Stimulated activated naive CD8-positive, alpha-beta T cell treated with anti-CD3 and anti-CD28 coated beads, Interleukin-15, Interleukin-2, amounts not matched to agents 100 ng/mL and 50 ng/mL, for 24 hours (primary cell): ENCODE measurements at regions not wholly inside any gene's neighbourhood (a gene's known extent, or its start where the extent isn't known, plus 50 kb on each side); places are given as distances from the start of the nearest gene placed in this dataset.

ENCODE experiments used
- H3K27ac Mint-ChIP-seq: one replicate; pipeline ENCODE4 v1.8.0; 2021; ENCODE audit warnings: mild to moderate bottlenecking, mixed read lengths
- H3K27me3 Mint-ChIP-seq: one replicate; pipeline ENCODE4 v1.8.0; 2021; ENCODE audit warnings: mixed read lengths
- H3K36me3 Mint-ChIP-seq: one replicate; pipeline ENCODE4 v1.8.0; 2021; ENCODE audit warnings: low read depth, mixed read lengths
- H3K4me1 Mint-ChIP-seq: one replicate; pipeline ENCODE4 v1.8.0; 2021; ENCODE audit warnings: low read depth, mixed read lengths
- H3K4me3 Mint-ChIP-seq: one replicate; pipeline ENCODE4 v1.8.0; 2021; ENCODE audit warnings: mild to moderate bottlenecking, mixed read lengths
- H3K9me3 Mint-ChIP-seq: one replicate; pipeline ENCODE4 v1.8.0; 2021; ENCODE audit warnings: mixed read lengths

DNA sequence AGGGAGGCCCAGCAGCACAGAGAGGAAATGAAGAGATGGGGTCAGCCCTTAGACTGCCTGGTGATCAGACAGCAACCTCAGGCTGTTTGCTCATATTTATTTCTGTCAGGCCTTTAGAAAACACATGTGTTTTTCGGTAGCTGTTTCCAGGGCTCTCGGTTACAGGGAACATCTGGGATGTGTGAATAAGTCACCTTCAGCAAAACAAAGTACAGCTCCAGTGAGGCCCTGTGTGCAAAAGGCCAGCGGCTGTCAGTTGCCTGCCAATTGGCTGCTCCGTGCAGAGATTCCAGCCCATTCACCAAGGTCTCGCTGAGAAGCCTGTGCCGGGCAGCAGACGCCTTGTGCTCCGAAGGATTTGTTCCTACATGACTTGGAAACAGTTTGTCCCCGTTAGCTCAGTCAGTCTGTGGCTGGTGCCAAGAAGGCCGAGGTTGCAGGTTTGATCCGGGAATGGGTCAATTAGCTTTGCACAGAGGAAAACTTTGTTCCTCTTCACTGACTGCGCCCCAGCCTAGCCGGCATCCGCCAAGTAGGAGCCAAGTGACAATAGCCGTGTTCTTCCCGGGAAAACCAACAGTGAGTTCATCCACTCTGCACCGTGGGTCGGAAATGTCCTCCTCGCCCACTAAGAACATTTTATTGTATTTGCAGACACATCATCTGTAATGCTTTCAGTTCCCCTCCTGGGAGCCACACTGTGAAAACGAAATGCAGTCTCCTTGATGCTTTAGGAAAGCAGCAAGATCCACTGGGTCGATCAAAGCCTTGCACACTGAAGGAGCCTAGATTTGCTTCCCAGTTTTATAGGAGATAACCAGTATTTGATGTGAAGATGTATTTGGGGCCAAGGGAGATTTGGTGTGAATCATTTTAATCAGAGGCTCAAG lies 315.4 kb upstream of the CDYL start:
- H3K4me1 Mint-ChIP-seq, result no peaks in the 10 kb centered on the region
- no peaks in the 10 kb centered on the region for H3K27me3 Mint-ChIP-seq
- no peak overlapping the region for H3K4me3 Mint-ChIP-seq
- H3K27ac Mint-ChIP-seq, result no peak overlapping the region
- H3K36me3 Mint-ChIP-seq, result no peaks in the 10 kb centered on the region
- no peaks in the 10 kb centered on the region for H3K9me3 Mint-ChIP-seq

DNA sequence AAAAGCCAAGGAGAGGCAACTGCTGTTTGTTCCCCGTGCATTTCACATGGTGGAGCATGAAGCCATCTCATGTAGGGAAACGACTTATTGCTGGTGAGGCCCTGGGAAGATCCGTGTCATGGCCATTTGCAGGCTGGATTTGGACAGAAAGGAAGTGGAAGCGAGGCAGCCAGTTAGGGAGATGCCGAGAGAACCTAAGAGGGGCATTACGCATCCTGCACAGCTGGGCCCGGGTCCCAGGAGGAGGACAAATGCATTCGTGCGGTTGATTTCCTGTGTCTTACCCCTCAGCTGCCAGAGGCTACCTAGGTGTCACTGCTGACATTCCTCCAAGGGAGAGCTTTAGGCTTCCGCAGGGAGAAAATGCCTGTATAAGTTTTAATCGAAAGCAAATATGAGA lies 316.2 kb upstream of the CDYL start:
- H3K4me3 Mint-ChIP-seq, result no peak overlapping the region
- no peaks in the 10 kb centered on the region for H3K9me3 Mint-ChIP-seq
- no peak overlapping the region for H3K27ac Mint-ChIP-seq
- no peaks in the 10 kb centered on the region for H3K4me1 Mint-ChIP-seq
- no peaks in the 10 kb centered on the region for H3K36me3 Mint-ChIP-seq
- H3K27me3 Mint-ChIP-seq, result no peaks in the 10 kb centered on the region

DNA sequence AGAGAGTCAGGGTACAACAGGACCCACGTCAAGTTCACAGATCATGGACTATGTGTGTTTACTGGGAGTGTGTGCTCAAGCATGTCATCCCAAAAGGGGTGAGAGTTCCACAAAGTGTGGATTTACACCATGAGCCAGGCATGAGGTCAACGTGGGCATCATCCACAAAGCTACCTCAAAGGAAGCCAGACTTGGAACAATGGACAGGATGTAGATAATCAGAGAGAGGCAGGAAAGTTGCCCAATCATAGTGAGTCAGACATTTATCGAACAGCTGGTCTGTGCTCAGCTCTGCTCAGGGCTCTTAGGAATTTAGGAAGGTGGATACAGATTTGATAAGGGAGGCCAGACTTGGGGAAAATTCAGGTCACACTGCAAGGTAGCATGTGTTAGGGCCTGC lies 317.2 kb upstream of the CDYL start:
- H3K36me3 Mint-ChIP-seq, result no peaks in the 10 kb centered on the region
- H3K27me3 Mint-ChIP-seq, result peaks cover 4% of the 10 kb centered on the region
- no peak overlapping the region for H3K27ac Mint-ChIP-seq
- no peak overlapping the region for H3K4me3 Mint-ChIP-seq
- no peaks in the 10 kb centered on the region for H3K4me1 Mint-ChIP-seq
- no peaks in the 10 kb centered on the region for H3K9me3 Mint-ChIP-seq

DNA sequence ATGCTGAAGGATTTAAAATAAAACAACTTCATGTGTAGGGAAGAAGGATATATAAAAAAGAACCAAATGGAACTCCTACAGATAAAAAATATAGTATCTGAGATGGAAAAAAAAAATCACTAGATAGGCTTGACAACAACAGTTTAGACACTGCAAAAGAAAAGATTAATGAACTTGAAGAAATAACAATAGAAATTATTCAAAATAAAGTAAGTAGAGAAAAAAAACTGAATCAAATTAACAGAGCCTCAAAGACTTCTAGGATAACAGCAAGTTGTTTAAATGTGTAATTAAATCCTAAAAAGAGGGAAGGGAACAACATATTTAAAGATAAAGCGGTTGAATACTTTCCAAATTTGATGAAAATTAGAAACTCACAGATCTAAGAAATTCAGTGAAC lies 316.3 kb upstream of the ECI2 start:
- no peak overlapping the region for H3K4me3 Mint-ChIP-seq
- H3K4me1 Mint-ChIP-seq, result no peaks in the 10 kb centered on the region
- peaks cover 27% of the 10 kb centered on the region for H3K27me3 Mint-ChIP-seq
- no peak overlapping the region for H3K27ac Mint-ChIP-seq
- peaks cover 15% of the 10 kb centered on the region for H3K9me3 Mint-ChIP-seq
- H3K36me3 Mint-ChIP-seq, result no peaks in the 10 kb centered on the region

DNA sequence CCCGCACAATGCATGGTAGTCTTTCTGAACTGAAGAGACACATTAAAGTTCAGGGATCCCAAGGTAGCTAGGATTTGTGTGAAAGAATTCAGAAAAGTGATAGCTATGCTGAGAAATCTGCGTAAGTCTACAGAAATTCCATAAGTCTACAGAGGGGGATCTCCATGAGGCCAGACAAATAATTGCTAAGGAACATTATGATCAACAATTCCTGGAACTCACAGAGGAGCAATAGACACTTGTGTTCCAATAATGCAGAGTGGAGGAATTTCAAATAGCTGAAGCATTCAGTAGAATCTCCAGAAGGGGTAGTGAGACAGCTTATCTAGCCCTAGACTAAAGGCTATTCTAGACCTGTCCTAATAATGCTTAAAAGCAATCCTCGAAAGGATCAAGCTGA lies 315.7 kb upstream of the ECI2 start:
- Mint-ChIP-seq H3K36me3 (no peaks in the 10 kb centered on the region), H3K4me3 (no peak overlapping the region), H3K27ac (no peak overlapping the region), H3K4me1 (no peaks in the 10 kb centered on the region), H3K27me3 (peaks cover 27% of the 10 kb centered on the region), H3K9me3 (peaks cover 15% of the 10 kb centered on the region)

DNA sequence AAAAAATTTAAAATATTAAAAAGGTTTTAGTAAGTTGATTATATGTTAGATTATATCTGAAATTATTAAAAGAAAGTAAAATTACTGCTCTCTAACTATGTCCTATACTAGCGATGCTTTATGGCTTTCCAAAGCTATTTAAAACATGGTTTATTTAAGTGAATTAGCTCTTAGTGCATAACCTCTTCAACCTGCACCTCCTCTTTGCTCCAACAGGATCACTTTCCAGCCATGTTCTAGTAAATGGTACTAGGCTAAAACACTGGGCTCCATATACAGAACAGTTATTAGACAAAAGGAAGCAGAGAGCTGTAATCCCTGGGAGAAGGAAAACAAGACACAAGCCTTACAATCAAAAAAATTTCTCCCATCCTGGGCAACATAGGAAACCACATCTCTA lies 314.9 kb upstream of the ECI2 start:
- Mint-ChIP-seq H3K27me3 (peaks cover 30% of the 10 kb centered on the region), H3K4me3 (no peak overlapping the region), H3K4me1 (no peaks in the 10 kb centered on the region), H3K9me3 (peaks cover 15% of the 10 kb centered on the region), H3K36me3 (no peaks in the 10 kb centered on the region), H3K27ac (no peak overlapping the region)

DNA sequence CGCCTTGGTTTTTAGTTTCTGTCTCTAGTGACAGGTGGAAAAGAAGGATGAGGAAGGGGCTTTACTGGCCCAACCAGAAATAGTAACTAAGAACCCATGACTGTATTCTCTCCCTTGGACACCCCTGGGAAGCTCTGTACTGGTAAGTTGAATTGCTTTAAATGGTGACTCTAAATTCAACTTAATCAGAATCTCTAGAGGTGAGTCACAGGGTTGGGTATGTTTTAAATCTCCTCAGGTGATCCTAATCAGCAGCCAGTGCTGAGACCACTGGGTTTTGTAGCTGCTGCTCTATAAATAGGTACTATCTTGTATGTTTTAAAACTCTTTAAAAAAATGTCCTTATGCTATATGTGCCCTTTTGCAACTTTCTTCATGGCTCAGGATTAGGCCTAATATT lies 314.0 kb upstream of the ECI2 start:
- no peak overlapping the region for H3K27ac Mint-ChIP-seq
- H3K4me3 Mint-ChIP-seq, result no peak overlapping the region
- peaks cover 28% of the 10 kb centered on the region for H3K27me3 Mint-ChIP-seq
- no peaks in the 10 kb centered on the region for H3K4me1 Mint-ChIP-seq
- peaks cover 15% of the 10 kb centered on the region for H3K9me3 Mint-ChIP-seq
- H3K36me3 Mint-ChIP-seq, result no peaks in the 10 kb centered on the region

DNA sequence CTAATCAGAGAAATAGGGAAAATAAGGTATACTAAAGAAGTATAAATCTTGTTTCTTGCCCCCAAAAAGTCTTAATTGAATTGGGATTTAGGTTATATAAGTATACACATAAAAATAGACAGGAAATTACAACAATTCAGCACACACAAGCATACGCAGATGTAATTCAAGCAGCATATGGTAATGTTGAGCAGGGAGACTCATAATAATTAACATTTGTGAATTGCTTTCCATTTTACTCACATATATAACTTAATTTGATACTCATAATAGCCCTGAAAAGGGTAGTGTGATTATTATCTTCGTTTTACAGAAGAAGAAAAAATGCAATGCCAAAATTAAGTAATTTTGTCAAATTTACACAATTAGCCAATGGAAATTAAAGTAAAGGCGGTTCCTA lies 313.5 kb upstream of the ECI2 start:
- Mint-ChIP-seq H3K9me3 (peaks cover 15% of the 10 kb centered on the region), H3K27me3 (peaks cover 28% of the 10 kb centered on the region), H3K4me3 (no peak overlapping the region), H3K27ac (no peak overlapping the region), H3K36me3 (no peaks in the 10 kb centered on the region), H3K4me1 (no peaks in the 10 kb centered on the region)

DNA sequence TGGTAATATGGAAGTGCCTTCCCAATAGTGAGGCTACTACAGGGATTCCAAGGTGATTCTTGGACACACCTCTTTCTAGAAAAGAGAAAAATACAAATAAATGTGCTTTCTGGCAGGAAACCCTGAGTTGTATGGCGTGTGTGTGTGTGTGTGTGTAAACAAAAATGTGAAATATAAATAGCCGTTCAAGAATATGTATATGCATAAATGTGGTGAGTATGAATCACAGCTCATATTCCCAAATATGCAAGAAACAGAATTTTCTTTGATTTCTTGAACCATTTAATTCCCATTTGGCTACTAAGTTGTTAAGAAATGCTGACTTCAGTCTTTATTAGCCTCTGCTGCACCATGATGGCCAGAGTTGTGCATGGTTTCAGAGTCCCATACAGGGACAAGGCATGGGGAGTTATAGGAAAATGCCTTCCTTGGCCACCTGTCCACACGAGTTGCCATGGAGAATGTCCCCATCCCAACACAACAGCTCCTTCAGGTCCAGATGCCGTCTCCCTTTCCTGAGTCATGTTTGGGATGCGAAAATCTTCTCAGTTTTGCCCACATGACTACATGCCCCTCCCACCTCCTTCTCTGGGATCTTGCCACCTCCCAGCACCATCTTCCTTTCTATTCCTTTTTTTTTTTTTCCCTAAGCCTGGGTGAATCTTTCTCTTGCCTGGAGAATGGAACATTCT lies 312.4 kb upstream of the ECI2 start:
- H3K36me3 Mint-ChIP-seq, result no peaks in the 10 kb centered on the region
- no peaks in the 10 kb centered on the region for H3K4me1 Mint-ChIP-seq
- no peak overlapping the region for H3K4me3 Mint-ChIP-seq
- no peak overlapping the region for H3K27ac Mint-ChIP-seq
- peaks cover 15% of the 10 kb centered on the region for H3K9me3 Mint-ChIP-seq
- H3K27me3 Mint-ChIP-seq, result peaks cover 28% of the 10 kb centered on the region

DNA sequence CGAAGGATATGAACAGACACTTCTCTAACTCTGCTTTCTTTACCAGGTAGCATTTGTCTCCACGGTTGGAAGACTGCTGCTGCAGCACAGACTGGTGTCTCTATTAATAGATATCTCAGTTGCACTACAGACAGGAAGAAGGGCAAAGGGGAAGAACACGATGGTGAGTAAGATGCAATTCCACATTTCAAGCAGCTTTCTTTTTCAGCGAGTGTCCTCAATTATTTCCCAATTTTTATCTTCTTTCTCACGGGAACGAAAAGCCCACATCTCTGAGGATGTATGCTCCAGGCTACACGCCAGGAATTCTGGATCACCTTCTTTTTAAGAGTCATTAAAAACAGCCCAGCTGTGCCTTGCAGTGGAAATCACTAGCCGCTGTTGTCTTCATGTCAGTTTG lies 311.6 kb upstream of the ECI2 start:
- H3K4me1 Mint-ChIP-seq, result no peaks in the 10 kb centered on the region
- H3K27me3 Mint-ChIP-seq, result peaks cover 28% of the 10 kb centered on the region
- H3K36me3 Mint-ChIP-seq, result no peaks in the 10 kb centered on the region
- H3K9me3 Mint-ChIP-seq, result peaks cover 13% of the 10 kb centered on the region
- H3K4me3 Mint-ChIP-seq, result no peak overlapping the region
- H3K27ac Mint-ChIP-seq, result no peak overlapping the region

DNA sequence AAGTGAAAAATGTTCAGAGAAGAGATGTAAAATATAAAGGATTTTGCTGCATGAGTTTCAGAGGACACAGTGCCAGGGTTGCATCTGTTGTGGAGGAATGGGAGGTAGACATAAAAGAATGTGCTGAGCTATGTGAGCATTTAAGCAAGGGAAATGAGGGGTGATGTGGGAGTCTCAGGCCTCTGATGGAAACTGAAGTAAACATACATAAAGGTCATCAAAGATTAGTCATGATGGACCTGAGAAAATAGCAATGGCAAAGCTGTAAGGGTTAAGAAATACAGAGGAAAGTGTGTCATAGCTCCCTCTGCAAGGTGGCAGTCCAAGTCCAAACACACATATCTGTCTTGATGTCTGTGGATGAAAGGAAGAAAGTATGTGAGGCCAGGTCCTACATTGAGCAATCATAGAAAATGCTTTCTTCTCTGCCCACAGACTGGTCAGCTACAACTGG lies 306.6 kb upstream of the ECI2 start:
- H3K27ac Mint-ChIP-seq, result no peak overlapping the region
- peaks cover 9% of the 10 kb centered on the region for H3K27me3 Mint-ChIP-seq
- H3K36me3 Mint-ChIP-seq, result no peaks in the 10 kb centered on the region
- H3K4me1 Mint-ChIP-seq, result no peaks in the 10 kb centered on the region
- H3K4me3 Mint-ChIP-seq, result no peak overlapping the region
- no peaks in the 10 kb centered on the region for H3K9me3 Mint-ChIP-seq

DNA sequence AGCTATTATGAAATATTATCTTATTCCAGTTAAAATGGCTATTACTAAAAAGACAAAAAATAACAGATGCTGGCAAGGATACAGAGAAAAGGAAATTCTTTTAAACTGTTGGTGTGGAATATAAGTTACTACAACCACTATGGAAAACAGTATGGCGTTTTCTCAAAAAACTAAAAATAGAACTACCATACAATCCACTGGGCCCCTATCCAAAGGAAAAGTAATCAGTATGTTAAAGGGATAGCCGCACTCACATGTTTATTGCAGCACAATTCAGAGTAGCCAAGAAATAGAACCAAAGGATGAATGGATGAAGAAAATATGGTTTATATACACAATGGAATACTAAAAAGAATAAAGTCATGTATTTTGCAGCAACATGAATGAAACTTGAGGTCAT lies 303.8 kb upstream of the ECI2 start:
- H3K4me1 Mint-ChIP-seq, result no peaks in the 10 kb centered on the region
- H3K36me3 Mint-ChIP-seq, result no peaks in the 10 kb centered on the region
- H3K4me3 Mint-ChIP-seq, result no peak overlapping the region
- H3K9me3 Mint-ChIP-seq, result no peaks in the 10 kb centered on the region
- H3K27ac Mint-ChIP-seq, result no peak overlapping the region
- peaks cover 13% of the 10 kb centered on the region for H3K27me3 Mint-ChIP-seq

DNA sequence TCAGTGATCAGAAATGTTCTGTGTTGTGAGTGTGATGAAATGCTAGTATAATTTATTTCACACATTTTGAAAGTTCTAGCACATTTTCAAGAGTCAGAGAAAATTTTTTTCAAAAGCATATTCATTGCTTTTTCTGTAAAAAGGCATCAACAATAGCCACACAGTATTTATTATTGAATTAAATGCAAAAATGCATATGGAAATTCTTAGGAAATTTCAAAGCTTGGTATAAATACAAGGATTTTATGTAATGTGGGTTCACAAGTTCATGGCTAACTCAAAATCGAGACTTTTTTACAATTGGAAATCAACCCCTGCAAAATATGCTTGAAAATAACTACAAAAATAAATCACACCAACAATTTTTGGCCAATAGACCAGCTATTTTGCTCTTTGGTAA lies 302.0 kb upstream of the ECI2 start:
- Mint-ChIP-seq H3K9me3 (no peaks in the 10 kb centered on the region), H3K36me3 (no peaks in the 10 kb centered on the region), H3K4me3 (no peak overlapping the region), H3K27ac (no peak overlapping the region), H3K27me3 (peaks cover 17% of the 10 kb centered on the region), H3K4me1 (no peaks in the 10 kb centered on the region)

DNA sequence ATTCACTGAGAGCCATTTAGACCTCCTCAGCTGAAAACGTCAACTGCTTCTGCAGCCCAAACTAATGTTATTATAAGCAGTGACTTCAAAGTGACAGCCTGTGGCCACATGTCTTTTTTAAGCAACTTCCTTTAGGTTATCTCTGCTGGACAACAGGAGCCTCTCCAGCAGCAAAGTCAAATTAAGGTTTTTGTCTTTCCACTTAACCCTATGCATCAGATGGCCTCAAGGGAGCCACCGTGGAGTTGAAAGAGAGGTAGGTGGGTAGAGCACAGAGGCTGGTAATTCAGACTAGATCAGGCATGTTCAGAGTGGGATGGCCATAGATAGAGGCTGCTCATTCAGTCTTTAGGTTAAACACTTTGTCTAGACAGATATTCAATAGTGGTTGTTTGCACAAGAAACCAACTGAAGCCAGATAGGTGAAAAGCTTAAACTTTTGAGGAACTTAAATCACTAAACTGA lies 300.6 kb upstream of the ECI2 start:
- Mint-ChIP-seq H3K27me3 (peaks cover 17% of the 10 kb centered on the region), H3K36me3 (no peaks in the 10 kb centered on the region), H3K9me3 (no peaks in the 10 kb centered on the region), H3K27ac (no peak overlapping the region), H3K4me1 (no peaks in the 10 kb centered on the region), H3K4me3 (no peak overlapping the region)

DNA sequence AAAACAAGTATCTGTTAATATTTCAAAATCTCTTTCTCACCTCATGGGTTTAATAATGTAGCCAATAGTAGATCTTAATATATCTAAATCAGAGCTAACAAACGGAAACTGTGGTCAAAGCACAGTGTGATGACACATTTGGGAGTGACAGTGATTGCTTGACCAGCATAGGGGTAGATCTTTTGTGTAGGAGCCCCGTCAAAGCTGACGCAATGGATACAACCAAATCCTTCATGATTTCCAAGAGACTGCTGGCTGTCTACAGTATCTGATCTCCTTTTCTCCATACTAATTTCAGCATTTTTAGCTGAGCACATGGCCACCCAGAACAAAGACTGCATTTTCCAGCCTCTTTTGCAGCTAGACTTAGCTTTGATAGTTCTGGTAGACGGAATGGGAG lies 299.3 kb upstream of the ECI2 start:
- Mint-ChIP-seq H3K4me1 (no peaks in the 10 kb centered on the region), H3K4me3 (no peak overlapping the region), H3K27ac (no peak overlapping the region), H3K9me3 (no peaks in the 10 kb centered on the region), H3K36me3 (no peaks in the 10 kb centered on the region), H3K27me3 (peaks cover 17% of the 10 kb centered on the region)
